ENCODE measurements at regions not wholly inside any gene's neighbourhood (a gene's known extent, or its start where the extent isn't known, plus 50 kb on each side); places are given as distances from the start of the nearest gene placed in this dataset.
"Not testable (repeated sequence)": the region's sequence is repeated elsewhere in the genome, so short reads cannot be mapped to it uniquely, and the experiment has no call there.

DNA sequence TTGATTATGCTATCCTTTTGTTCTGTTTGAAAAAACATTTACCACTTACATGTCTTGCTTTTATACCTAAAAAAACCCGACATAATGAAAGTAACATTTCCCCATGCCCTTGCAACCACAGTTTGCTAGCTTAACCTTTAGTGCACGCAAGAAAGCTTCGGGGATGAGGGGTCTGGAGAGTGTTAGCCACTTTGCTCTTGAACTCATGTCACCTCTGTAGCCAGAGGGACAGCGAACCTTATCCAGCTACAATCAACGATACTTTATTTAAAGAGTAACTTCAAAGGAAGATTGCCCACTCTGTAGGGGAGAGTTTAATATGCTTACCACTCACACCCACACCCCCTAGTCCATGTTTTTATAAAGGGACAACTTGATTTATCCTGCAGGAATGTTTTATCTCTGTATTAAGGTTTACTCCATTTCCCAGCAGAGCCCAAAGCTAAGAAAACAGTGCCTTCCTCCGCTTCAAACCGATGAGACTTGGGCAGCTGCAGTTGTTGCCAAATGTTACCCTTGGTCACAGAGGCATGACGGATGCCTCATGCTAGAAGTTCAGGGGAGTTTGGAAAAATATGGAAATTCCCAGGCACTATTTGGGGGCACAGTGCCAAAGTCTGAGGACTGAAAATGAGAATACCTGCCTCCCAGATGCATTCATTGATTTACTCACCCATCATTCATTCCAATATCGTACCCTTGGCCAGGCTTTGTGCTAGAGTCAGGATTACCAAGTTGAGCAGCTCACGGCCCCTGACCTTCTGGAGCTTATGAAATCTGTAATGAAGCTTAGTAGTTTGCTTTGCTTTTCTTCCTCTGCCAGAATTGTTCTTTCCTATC is 61.4 kb upstream of the VCAM1 start:
- H3K4me3 ChIP-seq, result no peak overlapping the region
- DNase-seq (ENCODE audit: low spot score), result no peak
- TF ChIP-seq, protein P1, sequence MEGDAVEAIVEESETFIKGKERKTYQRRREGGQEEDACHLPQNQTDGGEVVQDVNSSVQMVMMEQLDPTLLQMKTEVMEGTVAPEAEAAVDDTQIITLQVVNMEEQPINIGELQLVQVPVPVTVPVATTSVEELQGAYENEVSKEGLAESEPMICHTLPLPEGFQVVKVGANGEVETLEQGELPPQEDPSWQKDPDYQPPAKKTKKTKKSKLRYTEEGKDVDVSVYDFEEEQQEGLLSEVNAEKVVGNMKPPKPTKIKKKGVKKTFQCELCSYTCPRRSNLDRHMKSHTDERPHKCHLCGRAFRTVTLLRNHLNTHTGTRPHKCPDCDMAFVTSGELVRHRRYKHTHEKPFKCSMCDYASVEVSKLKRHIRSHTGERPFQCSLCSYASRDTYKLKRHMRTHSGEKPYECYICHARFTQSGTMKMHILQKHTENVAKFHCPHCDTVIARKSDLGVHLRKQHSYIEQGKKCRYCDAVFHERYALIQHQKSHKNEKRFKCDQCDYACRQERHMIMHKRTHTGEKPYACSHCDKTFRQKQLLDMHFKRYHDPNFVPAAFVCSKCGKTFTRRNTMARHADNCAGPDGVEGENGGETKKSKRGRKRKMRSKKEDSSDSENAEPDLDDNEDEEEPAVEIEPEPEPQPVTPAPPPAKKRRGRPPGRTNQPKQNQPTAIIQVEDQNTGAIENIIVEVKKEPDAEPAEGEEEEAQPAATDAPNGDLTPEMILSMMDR (IDR thresholded peaks at IDR 0.05), result no peak
- no peak overlapping the region for H3K27ac ChIP-seq

- Histone ChIP-seq H3K4me3 (no peak overlapping the region), H3K27ac (no peak overlapping the region)
- TF ChIP-seq, protein P1 (IDR thresholded peaks at IDR 0.05), result no peak
- no peak for DNase-seq (ENCODE audit: low spot score)
Observed at GRCh38 chr1:100658716-100659026, 60.9 kb upstream of the VCAM1 start.

- H3K4me3 ChIP-seq, result no peak overlapping the region
- TF ChIP-seq, protein P1 (IDR thresholded peaks at IDR 0.05), result no peak
Observed at GRCh38 chr1:100661176-100661575, 58.4 kb upstream of the VCAM1 start.

GRCh38 chr1:100668494-100668893 is 51.0 kb upstream of the VCAM1 start:
- DNase-seq (ENCODE audit: low spot score); H3K27ac ChIP-seq; H3K4me3 ChIP-seq: not testable (repeated sequence)

More at GRCh38 chr1:100661176-100661575, 58.4 kb upstream of the VCAM1 start:
- no peak for DNase-seq (ENCODE audit: low spot score)
- no peak overlapping the region for H3K27ac ChIP-seq
